ENCODE measurements at regions not wholly inside any gene's neighbourhood (a gene's known extent, or its start where the extent isn't known, plus 50 kb on each side); places are given as distances from the start of the nearest gene placed in this dataset.

DNA sequence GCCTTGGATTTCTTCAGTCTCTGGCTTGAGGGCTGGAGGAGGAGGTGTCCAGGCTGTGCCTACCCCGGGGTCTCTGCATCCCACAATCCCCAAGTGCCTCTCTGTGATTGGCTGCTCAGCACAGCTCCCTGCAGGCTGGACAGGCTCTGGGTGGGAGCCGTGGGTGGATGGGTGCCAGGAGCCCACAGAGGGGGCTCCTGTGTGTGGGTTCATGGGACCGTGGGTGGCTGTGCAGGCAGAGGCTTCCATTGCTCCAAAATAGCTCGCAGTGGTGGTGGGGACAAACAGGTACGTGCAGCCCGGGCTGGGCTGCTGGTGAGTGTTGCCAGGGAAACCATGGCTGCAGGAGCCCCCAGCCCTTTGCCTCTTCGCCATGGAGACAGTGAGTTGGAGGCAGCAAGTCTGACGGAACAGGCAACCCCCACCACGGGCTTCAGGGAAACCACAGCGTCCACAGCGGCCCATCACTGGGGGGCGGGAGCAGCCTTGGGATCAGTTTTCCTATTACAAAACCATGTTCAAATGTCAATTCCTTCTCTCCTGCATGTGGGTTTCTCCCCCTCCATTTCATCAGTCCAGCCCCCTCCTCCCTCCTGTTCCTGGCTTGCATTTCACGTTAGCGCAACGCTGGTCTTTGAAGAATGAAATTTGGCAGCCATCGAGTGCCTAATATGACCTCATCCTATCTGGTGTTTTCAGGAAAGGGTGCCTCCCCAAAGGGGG lies 155.2 kb downstream of the TRIM29 start:
- CTCF ChIA-PET, result no interaction called here

DNA sequence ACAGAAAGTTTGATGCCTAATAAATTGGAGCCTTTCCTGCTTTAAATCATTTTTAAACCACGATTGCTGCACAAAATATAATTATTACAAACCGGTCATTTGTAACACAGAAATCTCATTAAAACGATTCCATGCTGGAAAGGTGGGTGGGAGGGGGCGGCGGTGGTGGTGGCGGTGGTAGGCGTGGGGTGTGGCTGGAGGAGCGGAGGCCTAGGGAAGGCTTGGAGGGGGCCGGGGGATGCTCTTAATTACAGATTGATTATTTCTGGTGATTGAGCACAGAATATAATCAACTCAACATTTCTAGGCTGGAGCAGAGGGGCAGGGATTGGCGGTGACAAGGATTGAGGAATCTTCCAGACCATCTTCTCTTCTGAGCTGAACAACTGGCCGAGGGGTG lies 157.5 kb downstream of the TRIM29 start:
- H3K4me1 Mint-ChIP-seq (ENCODE audit: insufficient read depth, unreplicated experiment), result no peaks in the 10 kb centered on the region
- no peaks in the 10 kb centered on the region for H3K36me3 Mint-ChIP-seq (ENCODE audit: insufficient read depth, unreplicated experiment)
- peaks cover 83% of the 10 kb centered on the region for H3K27me3 Mint-ChIP-seq (ENCODE audit: insufficient read depth, unreplicated experiment)
- TF ChIP-seq, protein P1, sequence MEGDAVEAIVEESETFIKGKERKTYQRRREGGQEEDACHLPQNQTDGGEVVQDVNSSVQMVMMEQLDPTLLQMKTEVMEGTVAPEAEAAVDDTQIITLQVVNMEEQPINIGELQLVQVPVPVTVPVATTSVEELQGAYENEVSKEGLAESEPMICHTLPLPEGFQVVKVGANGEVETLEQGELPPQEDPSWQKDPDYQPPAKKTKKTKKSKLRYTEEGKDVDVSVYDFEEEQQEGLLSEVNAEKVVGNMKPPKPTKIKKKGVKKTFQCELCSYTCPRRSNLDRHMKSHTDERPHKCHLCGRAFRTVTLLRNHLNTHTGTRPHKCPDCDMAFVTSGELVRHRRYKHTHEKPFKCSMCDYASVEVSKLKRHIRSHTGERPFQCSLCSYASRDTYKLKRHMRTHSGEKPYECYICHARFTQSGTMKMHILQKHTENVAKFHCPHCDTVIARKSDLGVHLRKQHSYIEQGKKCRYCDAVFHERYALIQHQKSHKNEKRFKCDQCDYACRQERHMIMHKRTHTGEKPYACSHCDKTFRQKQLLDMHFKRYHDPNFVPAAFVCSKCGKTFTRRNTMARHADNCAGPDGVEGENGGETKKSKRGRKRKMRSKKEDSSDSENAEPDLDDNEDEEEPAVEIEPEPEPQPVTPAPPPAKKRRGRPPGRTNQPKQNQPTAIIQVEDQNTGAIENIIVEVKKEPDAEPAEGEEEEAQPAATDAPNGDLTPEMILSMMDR (IDR thresholded peaks at IDR 0.05; ENCODE audit: unreplicated experiment), result no peak
- no peak for DNase-seq (ENCODE audit: unreplicated experiment)
- ChIA-PET POLR2A (no interaction called here), CTCF (interaction anchor here (0.6 kb wide), 1 partner anchor 222 kb away, joined by 3 read pairs; no protein-coding TSS in a partner anchor)
- no peak overlapping the region for H3K27ac Mint-ChIP-seq (ENCODE audit: low read depth, unreplicated experiment)
- no peaks in the 10 kb centered on the region for H3K9me3 Mint-ChIP-seq (ENCODE audit: unreplicated experiment)
- H3K4me3 Mint-ChIP-seq (ENCODE audit: unreplicated experiment), result no peak overlapping the region
- no TSS peak for BruUV-seq (replicated peaks)
- intact Hi-C loops (cut with micrococcal nuclease), result no loop called here

More for the DNA sequence above, 155.2 kb downstream of the TRIM29 start:
- H3K4me3 Mint-ChIP-seq (ENCODE audit: unreplicated experiment), result no peak overlapping the region
- peaks cover 87% of the 10 kb centered on the region for H3K27me3 Mint-ChIP-seq (ENCODE audit: insufficient read depth, unreplicated experiment)
- POLR2A ChIA-PET, result no interaction called here
- no TSS peak for BruUV-seq (replicated peaks)
- TF ChIP-seq, protein P1 (IDR thresholded peaks at IDR 0.05; ENCODE audit: unreplicated experiment), result no peak
- H3K9me3 Mint-ChIP-seq (ENCODE audit: unreplicated experiment), result no peaks in the 10 kb centered on the region
- no peaks in the 10 kb centered on the region for H3K4me1 Mint-ChIP-seq (ENCODE audit: insufficient read depth, unreplicated experiment)
- H3K27ac Mint-ChIP-seq (ENCODE audit: low read depth, unreplicated experiment), result no peak overlapping the region
- no peak for DNase-seq (ENCODE audit: unreplicated experiment)
- intact Hi-C loops (cut with micrococcal nuclease), result no loop called here
- no peaks in the 10 kb centered on the region for H3K36me3 Mint-ChIP-seq (ENCODE audit: insufficient read depth, unreplicated experiment)

DNA sequence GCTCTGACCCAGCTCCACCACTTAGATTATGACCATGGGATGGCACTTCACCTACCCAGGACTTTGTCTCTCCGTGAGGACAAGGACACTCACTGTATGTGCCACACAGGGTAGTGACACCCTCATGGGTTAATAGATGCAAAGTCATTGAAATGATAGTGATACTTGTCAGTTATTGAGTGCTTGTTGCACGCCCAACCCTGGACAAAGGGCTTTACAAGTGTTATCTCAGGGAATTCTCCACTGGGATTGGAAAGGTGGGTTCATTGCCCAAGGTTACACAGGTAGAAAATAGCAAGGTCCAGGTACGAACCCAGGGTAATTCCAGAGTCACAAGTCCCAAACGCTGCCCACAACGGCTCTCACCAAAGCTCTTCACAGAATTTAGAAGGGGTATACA lies 158.2 kb downstream of the TRIM29 start:
- TF ChIP-seq, protein P1 (IDR thresholded peaks at IDR 0.05; ENCODE audit: unreplicated experiment), result no peak
- no TSS peak for BruUV-seq (replicated peaks)
- POLR2A ChIA-PET, result no interaction called here
- Mint-ChIP-seq H3K4me1 (ENCODE audit: insufficient read depth, unreplicated experiment) (no peaks in the 10 kb centered on the region), H3K4me3 (ENCODE audit: unreplicated experiment) (no peak overlapping the region), H3K27me3 (ENCODE audit: insufficient read depth, unreplicated experiment) (peaks cover 75% of the 10 kb centered on the region), H3K36me3 (ENCODE audit: insufficient read depth, unreplicated experiment) (no peaks in the 10 kb centered on the region), H3K9me3 (ENCODE audit: unreplicated experiment) (no peaks in the 10 kb centered on the region), H3K27ac (ENCODE audit: low read depth, unreplicated experiment) (no peak overlapping the region)
- CTCF ChIA-PET, result interaction anchor here (0.5 to 0.9 kb wide), 2 partner anchors 14 to 24 kb away, joined by 3 to 4 read pairs; no protein-coding TSS in a partner anchor
- intact Hi-C loops (cut with micrococcal nuclease), result no loop called here
- no peak for DNase-seq (ENCODE audit: unreplicated experiment)

DNA sequence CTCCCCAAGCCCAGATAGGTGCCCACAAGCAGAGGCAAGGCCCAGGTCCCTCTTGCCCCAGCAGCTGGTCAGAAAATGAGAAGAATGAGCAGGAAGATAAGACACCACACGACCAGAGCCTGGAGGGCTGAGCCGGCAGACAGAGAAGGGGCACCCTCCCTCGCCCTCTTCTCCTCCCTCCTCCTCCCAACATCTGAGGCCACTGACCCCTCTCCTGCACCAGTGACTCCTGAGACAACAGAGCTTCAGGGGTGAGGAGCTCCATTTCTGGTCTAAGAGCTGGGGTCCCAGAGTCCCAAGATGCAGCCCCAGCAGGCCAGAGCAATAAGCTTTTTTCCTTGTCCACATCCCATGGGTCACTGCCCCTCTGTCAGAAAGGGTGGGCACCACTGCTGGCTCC lies 159.2 kb downstream of the TRIM29 start:
- no peaks in the 10 kb centered on the region for H3K36me3 Mint-ChIP-seq (ENCODE audit: insufficient read depth, unreplicated experiment)
- DNase-seq (ENCODE audit: unreplicated experiment), result no peak
- no TSS peak for BruUV-seq (replicated peaks)
- ChIA-PET CTCF (no interaction called here), POLR2A (interaction anchor here (0.6 kb wide), 1 partner anchor 8 kb away, joined by 3 read pairs; no protein-coding TSS in a partner anchor)
- no peak overlapping the region for H3K27ac Mint-ChIP-seq (ENCODE audit: low read depth, unreplicated experiment)
- H3K27me3 Mint-ChIP-seq (ENCODE audit: insufficient read depth, unreplicated experiment), result peaks cover 65% of the 10 kb centered on the region
- no peaks in the 10 kb centered on the region for H3K9me3 Mint-ChIP-seq (ENCODE audit: unreplicated experiment)
- no peaks in the 10 kb centered on the region for H3K4me1 Mint-ChIP-seq (ENCODE audit: insufficient read depth, unreplicated experiment)
- no peak overlapping the region for H3K4me3 Mint-ChIP-seq (ENCODE audit: unreplicated experiment)
- TF ChIP-seq, protein P1 (IDR thresholded peaks at IDR 0.05; ENCODE audit: unreplicated experiment), result no peak
- intact Hi-C loops (cut with micrococcal nuclease), result no loop called here

All from MCF 10A (cell line).